ENCODE measurements at regions not wholly inside any gene's neighbourhood (a gene's known extent, or its start where the extent isn't known, plus 50 kb on each side); places are given as distances from the start of the nearest gene placed in this dataset.

GRCh38 chr16:50491516-50491915, 56.7 kb upstream of the NKD1 start:
- DNase-seq (ENCODE audit: low spot score) = no peak
- 85% methylated on average over 8 of the region's 8 CpGs for WGBS
- H3K4me1 ChIP-seq (ENCODE audit: control insufficient read depth in 4 of 4, insufficient read depth in 4 of 4, low read length in 3 of 4) = no peaks in the 10 kb centered on the region
- no peak overlapping the region for H3K9ac ChIP-seq (ENCODE audit: low read depth in 1 of 2, low read length in 2 of 2)
- no peaks in the 10 kb centered on the region for H3K27me3 ChIP-seq (ENCODE audit: control insufficient read depth in 4 of 4, insufficient read depth in 4 of 4, low read length in 3 of 4)
- no peak overlapping the region for H3K27ac ChIP-seq (ENCODE audit: low read depth in 1 of 2, low read length in 2 of 2)
- H3K36me3 ChIP-seq (ENCODE audit: control insufficient read depth in 4 of 4, insufficient read depth in 3 of 4, low read depth in 1 of 4, low read length in 3 of 4) = no peaks in the 10 kb centered on the region
- TF ChIP-seq FOXA1 (IDR thresholded peaks at IDR 0.05) = no peak
- TF ChIP-seq TAF1 (conservative IDR thresholded peaks at IDR 0.05) = no peak
- TF ChIP-seq MAX (IDR thresholded peaks at IDR 0.05) = no peak
- TF ChIP-seq ATF3 (IDR thresholded peaks at IDR 0.05) = no peak
- no peak for TF ChIP-seq JUND (IDR thresholded peaks at IDR 0.05)
- no peaks in the 10 kb centered on the region for H3K9me3 ChIP-seq (ENCODE audit: control insufficient read depth in 4 of 4, low read length in 3 of 4)
- no peak overlapping the region for H3K4me3 ChIP-seq (ENCODE audit: low read depth in 1 of 3, low read length in 3 of 3)

GRCh38 chr16:50490828-50491227, 57.4 kb upstream of the NKD1 start:
- Histone ChIP-seq H3K9me3 (ENCODE audit: control insufficient read depth in 4 of 4, low read length in 3 of 4) (no peaks in the 10 kb centered on the region), H3K36me3 (ENCODE audit: control insufficient read depth in 4 of 4, insufficient read depth in 3 of 4, low read depth in 1 of 4, low read length in 3 of 4) (no peaks in the 10 kb centered on the region), H3K27ac (ENCODE audit: low read depth in 1 of 2, low read length in 2 of 2) (no peak overlapping the region), H3K27me3 (ENCODE audit: control insufficient read depth in 4 of 4, insufficient read depth in 4 of 4, low read length in 3 of 4) (no peaks in the 10 kb centered on the region), H3K4me3 (ENCODE audit: low read depth in 1 of 3, low read length in 3 of 3) (no peak overlapping the region), H3K9ac (ENCODE audit: low read depth in 1 of 2, low read length in 2 of 2) (no peak overlapping the region), H3K4me1 (ENCODE audit: control insufficient read depth in 4 of 4, insufficient read depth in 4 of 4, low read length in 3 of 4) (no peaks in the 10 kb centered on the region)
- DNase-seq (ENCODE audit: low spot score) = no peak
- WGBS = 92% methylated on average over 2 of the region's 2 CpGs
- no peak for TF ChIP-seq JUND (IDR thresholded peaks at IDR 0.05)
- TF ChIP-seq TAF1 (conservative IDR thresholded peaks at IDR 0.05) = no peak
- TF ChIP-seq HNF4A (conservative IDR thresholded peaks at IDR 0.05) = no peak
- TF ChIP-seq GABPA (IDR thresholded peaks at IDR 0.05 in 1 of 2, conservative IDR thresholded peaks at IDR 0.05 in 1 of 2) = no peak
- TF ChIP-seq FOXA2 (IDR thresholded peaks at IDR 0.05) = no peak
- TF ChIP-seq RXRA (IDR thresholded peaks at IDR 0.05) = no peak
- TF ChIP-seq ZBTB33 (IDR thresholded peaks at IDR 0.05) = no peak
- TF ChIP-seq FOXA1 (IDR thresholded peaks at IDR 0.05) = no peak
- TF ChIP-seq EGR1 (IDR thresholded peaks at IDR 0.05; ENCODE audit: low read depth in 2 of 2) = no peak
- no peak for TF ChIP-seq RAD21 (IDR thresholded peaks at IDR 0.05)
- TF ChIP-seq CTCF (IDR thresholded peaks at IDR 0.05; ENCODE audit: low read depth, low read length, missing input control) = no peak
- no peak for TF ChIP-seq YY1 (IDR thresholded peaks at IDR 0.05)
- no peak for TF ChIP-seq REST (IDR thresholded peaks at IDR 0.05)
